ENCODE measurements at regions not wholly inside any gene's neighbourhood (a gene's known extent, or its start where the extent isn't known, plus 50 kb on each side); places are given as distances from the start of the nearest gene placed in this dataset.

GRCh38 chr4:170398218-170398617 is 308.5 kb upstream of the AADAT start:
- H3K27ac ChIP-seq: no peak overlapping the region

GRCh38 chr4:170395773-170396172 is 306.0 kb upstream of the AADAT start:
- H3K9me3 ChIP-seq: no peaks in the 10 kb centered on the region
- DNase-seq (no peak), ATAC-seq (no peak)
- no peaks in the 10 kb centered on the region for H3K4me1 ChIP-seq
- H3K27ac ChIP-seq: no peak overlapping the region
- no peaks in the 10 kb centered on the region for H3K27me3 ChIP-seq
- H3K4me3 ChIP-seq: no peak overlapping the region
- intact Hi-C loops (cut with DNase I): no loop called here
- H3K36me3 ChIP-seq: no peaks in the 10 kb centered on the region
- 48% methylated on average over 2 of the region's 2 CpGs for WGBS (ENCODE audit: insufficient coverage, low coverage, low lambda C conversion rate, missing lambda C conversion rate)
- TF ChIP-seq CTCF (IDR thresholded peaks at IDR 0.05) (no peak), POLR2A (IDR thresholded peaks at IDR 0.05) (no peak)

More at GRCh38 chr4:170398218-170398617, 308.5 kb upstream of the AADAT start:
- no peaks in the 10 kb centered on the region for H3K9me3 ChIP-seq
- no peak for TF ChIP-seq POLR2A (IDR thresholded peaks at IDR 0.05)
- TF ChIP-seq CTCF (IDR thresholded peaks at IDR 0.05): no peak
- no peaks in the 10 kb centered on the region for H3K36me3 ChIP-seq
- no peak for DNase-seq
- no peak overlapping the region for H3K4me3 ChIP-seq
- ATAC-seq: no peak
- no peaks in the 10 kb centered on the region for H3K4me1 ChIP-seq
- no peaks in the 10 kb centered on the region for H3K27me3 ChIP-seq
- intact Hi-C loops (cut with DNase I): no loop called here

- TF ChIP-seq POLR2A (IDR thresholded peaks at IDR 0.05): no peak
- no peak for TF ChIP-seq CTCF (IDR thresholded peaks at IDR 0.05)
- Histone ChIP-seq H3K4me3 (no peak overlapping the region), H3K36me3 (no peaks in the 10 kb centered on the region), H3K9me3 (no peaks in the 10 kb centered on the region), H3K27me3 (no peaks in the 10 kb centered on the region), H3K27ac (no peak overlapping the region), H3K4me1 (no peaks in the 10 kb centered on the region)
- intact Hi-C loops (cut with DNase I): no loop called here
- 19% methylated on average over 4 of the region's 4 CpGs for WGBS (ENCODE audit: insufficient coverage, low coverage, low lambda C conversion rate, missing lambda C conversion rate)
- ATAC-seq: no peak
- DNase-seq: no peak
Measured at GRCh38 chr4:170391066-170391740, 301.4 kb upstream of the AADAT start.

- no peaks in the 10 kb centered on the region for H3K36me3 ChIP-seq
- no peaks in the 10 kb centered on the region for H3K9me3 ChIP-seq
- DNase-seq (no peak), ATAC-seq (no peak)
- intact Hi-C loops (cut with DNase I): no loop called here
- TF ChIP-seq CTCF (IDR thresholded peaks at IDR 0.05) (no peak), POLR2A (IDR thresholded peaks at IDR 0.05) (no peak)
- no peaks in the 10 kb centered on the region for H3K4me1 ChIP-seq
- H3K27ac ChIP-seq: no peak overlapping the region
- no peaks in the 10 kb centered on the region for H3K27me3 ChIP-seq
- WGBS (ENCODE audit: insufficient coverage, low coverage, low lambda C conversion rate, missing lambda C conversion rate): 35% methylated on average over 5 of the region's 5 CpGs
- H3K4me3 ChIP-seq: no peak overlapping the region
Measured at GRCh38 chr4:170389411-170389810, 299.7 kb upstream of the AADAT start.

- ATAC-seq: no peak
Measured at GRCh38 chr4:170388255-170388654, 298.5 kb upstream of the AADAT start.

More at GRCh38 chr4:170388255-170388654, 298.5 kb upstream of the AADAT start:
- intact Hi-C loops (cut with DNase I): no loop called here
- Histone ChIP-seq H3K4me1 (no peaks in the 10 kb centered on the region), H3K36me3 (no peaks in the 10 kb centered on the region), H3K9me3 (no peaks in the 10 kb centered on the region), H3K4me3 (no peak overlapping the region), H3K27ac (no peak overlapping the region), H3K27me3 (no peaks in the 10 kb centered on the region)
- no peak for DNase-seq
- 38% methylated on average over 1 of the region's 1 CpG for WGBS (ENCODE audit: insufficient coverage, low coverage, low lambda C conversion rate, missing lambda C conversion rate)
- no peak for TF ChIP-seq CTCF (IDR thresholded peaks at IDR 0.05)
- TF ChIP-seq POLR2A (IDR thresholded peaks at IDR 0.05): no peak

Data from right lobe of liver (tissue), 6 donors.